CD4-positive, alpha-beta T cell (primary cell): ENCODE measurements at regions not wholly inside any gene's neighbourhood (a gene's known extent, or its start where the extent isn't known, plus 50 kb on each side); places are given as distances from the start of the nearest gene placed in this dataset.

Experiments used
- ATAC-seq: fragments of 200-7000 bp; cut with Tn5 transposase; one replicate; pipeline ENCODE4 v1.10.0; 2022; ENCODE audit warnings: mild to moderate bottlenecking; ENCODE audit not compliant: poor library complexity
- CTCF ChIA-PET: fragments of 350-600 bp; sonication (Branson Sonifier 250); formaldehyde crosslinking; loops from one replicate; lab custom pipeline; 2021; ENCODE audit warnings: antibody characterized with exemption, inconsistent platforms; lab: Charles Lee
- POLR2A ChIA-PET: fragments of 350-600 bp; sonication (Branson Sonifier 250); formaldehyde crosslinking; loops from one replicate; lab custom pipeline; 2021; ENCODE audit warnings: antibody characterized with exemption, inconsistent platforms; lab: Charles Lee
- DNase-seq, 14 experiments: peaks; one replicate each; pipeline ENCODE4 v3.0.0-alpha.2; 2013 to 2020; ENCODE audit warnings: mixed read lengths in 2 of 14
- H3K27ac ChIP-seq, 2 donors: one replicate each; pipeline versions ENCODE4 v1.5.1 to v1.7.0; 2013; ENCODE audit warnings: low read length in 2 of 2, low read depth in 1 of 2, mild to moderate bottlenecking in 1 of 2
- H3K27me3 ChIP-seq, 2 experiments: 1 replicate in 1 of 2; 2 replicates in 1 of 2; pipeline versions ENCODE4 v1.6.1 to v1.7.0; 2013; ENCODE audit warnings: low read length in 2 of 2, control low read depth in 1 of 2, mild to moderate bottlenecking in 1 of 2, moderate library complexity in 1 of 2; ENCODE audit not compliant: insufficient read depth in 2 of 2, control insufficient read depth in 1 of 2
- H3K36me3 ChIP-seq: one replicate; pipeline ENCODE4 v1.6.1; 2013; ENCODE audit warnings: low read length, control low read depth; ENCODE audit not compliant: insufficient read depth
- H3K4me1 ChIP-seq: one replicate; pipeline ENCODE4 v1.6.1; 2013; ENCODE audit warnings: low read length, control low read depth; ENCODE audit not compliant: insufficient read depth
- H3K4me3 ChIP-seq: one replicate; pipeline ENCODE4 v1.5.1; 2013; ENCODE audit warnings: mild to moderate bottlenecking, low read length, moderate library complexity
- H3K9me3 ChIP-seq, 2 experiments: 1 replicate in 1 of 2; 2 replicates in 1 of 2; pipeline versions ENCODE4 v1.6.1 to v1.7.0; 2013; ENCODE audit warnings: low read length in 2 of 2, mild to moderate bottlenecking in 2 of 2, control low read depth in 1 of 2, moderate library complexity in 1 of 2; ENCODE audit not compliant: control insufficient read depth in 1 of 2, insufficient read depth in 1 of 2
- H3K27ac Mint-ChIP-seq: one replicate; pipeline ENCODE4 v1.8.0; 2020; ENCODE audit warnings: mixed read lengths
- H3K27me3 Mint-ChIP-seq: one replicate; pipeline ENCODE4 v1.8.0; 2021; ENCODE audit warnings: mixed read lengths
- H3K36me3 Mint-ChIP-seq: one replicate; pipeline ENCODE4 v1.8.0; 2021; ENCODE audit warnings: low read depth, mixed read lengths
- H3K4me1 Mint-ChIP-seq: one replicate; pipeline ENCODE4 v1.8.0; 2021; ENCODE audit warnings: low read depth, mixed read lengths
- H3K4me3 Mint-ChIP-seq: one replicate; pipeline ENCODE4 v1.8.0; 2020; ENCODE audit warnings: mild to moderate bottlenecking, mixed read lengths
- H3K9me3 Mint-ChIP-seq: one replicate; pipeline ENCODE4 v1.8.0; 2020; ENCODE audit warnings: mixed read lengths
- intact Hi-C, 2 experiments: fragments of 100-400 bp; cut with DNase I in 1 of 2; cut with micrococcal nuclease in 1 of 2; formaldehyde crosslinking; loops; one replicate each; pipeline versions ENCODE4 v1.15.1 to v1.9.0; 2023 to 2025; cut with DNase I, micrococcal nuclease
- TF ChIP-seq, protein P1 (sequence below): fragments of 200-600 bp; IDR thresholded peaks from one replicate; pipeline ENCODE4 v1.8.0; 2022; ENCODE audit warnings: antibody characterized with exemption, mild to moderate bottlenecking

DNA sequence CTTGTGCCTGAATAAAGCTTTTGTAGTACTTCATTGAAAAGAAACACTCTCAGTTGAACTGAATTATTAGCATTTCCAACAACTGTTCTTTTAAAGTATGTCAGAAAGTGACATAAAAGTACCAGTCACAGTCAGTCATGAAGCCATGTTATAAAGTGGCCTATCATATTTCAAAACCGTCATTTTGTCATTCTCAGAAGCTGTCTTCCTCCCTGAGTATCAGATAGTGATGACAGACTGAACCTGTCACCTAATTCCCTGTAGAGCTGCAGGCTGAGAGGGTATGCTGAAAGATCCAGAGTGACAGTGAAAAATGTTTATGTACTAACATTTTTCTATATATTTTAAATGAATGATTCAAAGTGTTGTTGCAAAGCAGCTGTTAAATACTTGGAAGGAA is 1121.7 kb upstream of the PRMT6 start:
- H3K4me3 Mint-ChIP-seq = no peak overlapping the region
- Histone ChIP-seq H3K27ac (no peak overlapping the region), H3K27me3 (no peaks in the 10 kb centered on the region), H3K4me1 (no peaks in the 10 kb centered on the region), H3K9me3 (peaks cover 0 to 4% of the 10 kb centered on the region in 2 experiments), H3K4me3 (no peak overlapping the region), H3K36me3 (no peaks in the 10 kb centered on the region)
- ATAC-seq (no peak), DNase-seq (no peak)
- CTCF ChIA-PET = no interaction called here
- peaks cover 25% of the 10 kb centered on the region for H3K9me3 Mint-ChIP-seq
- H3K27ac Mint-ChIP-seq = no peak overlapping the region
- intact Hi-C loops = no loop called here
- TF ChIP-seq, protein P1, sequence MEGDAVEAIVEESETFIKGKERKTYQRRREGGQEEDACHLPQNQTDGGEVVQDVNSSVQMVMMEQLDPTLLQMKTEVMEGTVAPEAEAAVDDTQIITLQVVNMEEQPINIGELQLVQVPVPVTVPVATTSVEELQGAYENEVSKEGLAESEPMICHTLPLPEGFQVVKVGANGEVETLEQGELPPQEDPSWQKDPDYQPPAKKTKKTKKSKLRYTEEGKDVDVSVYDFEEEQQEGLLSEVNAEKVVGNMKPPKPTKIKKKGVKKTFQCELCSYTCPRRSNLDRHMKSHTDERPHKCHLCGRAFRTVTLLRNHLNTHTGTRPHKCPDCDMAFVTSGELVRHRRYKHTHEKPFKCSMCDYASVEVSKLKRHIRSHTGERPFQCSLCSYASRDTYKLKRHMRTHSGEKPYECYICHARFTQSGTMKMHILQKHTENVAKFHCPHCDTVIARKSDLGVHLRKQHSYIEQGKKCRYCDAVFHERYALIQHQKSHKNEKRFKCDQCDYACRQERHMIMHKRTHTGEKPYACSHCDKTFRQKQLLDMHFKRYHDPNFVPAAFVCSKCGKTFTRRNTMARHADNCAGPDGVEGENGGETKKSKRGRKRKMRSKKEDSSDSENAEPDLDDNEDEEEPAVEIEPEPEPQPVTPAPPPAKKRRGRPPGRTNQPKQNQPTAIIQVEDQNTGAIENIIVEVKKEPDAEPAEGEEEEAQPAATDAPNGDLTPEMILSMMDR = no peak
- no peaks in the 10 kb centered on the region for H3K4me1 Mint-ChIP-seq
- H3K27me3 Mint-ChIP-seq = no peaks in the 10 kb centered on the region
- POLR2A ChIA-PET = no interaction called here
- no peaks in the 10 kb centered on the region for H3K36me3 Mint-ChIP-seq

- Mint-ChIP-seq H3K4me3 (no peak overlapping the region), H3K27me3 (no peaks in the 10 kb centered on the region), H3K36me3 (no peaks in the 10 kb centered on the region), H3K4me1 (no peaks in the 10 kb centered on the region), H3K27ac (no peak overlapping the region), H3K9me3 (peaks cover 9% of the 10 kb centered on the region)
- TF ChIP-seq, protein P1 = no peak
- H3K36me3 ChIP-seq = no peaks in the 10 kb centered on the region
- ChIA-PET CTCF (no interaction called here), POLR2A (no interaction called here)
- H3K27me3 ChIP-seq = no peaks in the 10 kb centered on the region
- ATAC-seq = no peak
- no peak overlapping the region for H3K27ac ChIP-seq
- H3K9me3 ChIP-seq = no peaks in the 10 kb centered on the region
- no peak for DNase-seq
- no peak overlapping the region for H3K4me3 ChIP-seq
- intact Hi-C loops = no loop called here
- H3K4me1 ChIP-seq = no peaks in the 10 kb centered on the region
Measured at GRCh38 chr1:105964879-105965278, 1091.6 kb upstream of the PRMT6 start.

GRCh38 chr1:105997516-105997915 is 1059.0 kb upstream of the PRMT6 start:
- ChIA-PET CTCF (no interaction called here), POLR2A (no interaction called here)
- Mint-ChIP-seq H3K27ac (no peak overlapping the region), H3K9me3 (peaks cover 10% of the 10 kb centered on the region), H3K4me1 (no peaks in the 10 kb centered on the region), H3K4me3 (no peak overlapping the region), H3K27me3 (no peaks in the 10 kb centered on the region), H3K36me3 (no peaks in the 10 kb centered on the region)
- H3K27ac ChIP-seq = no peak overlapping the region
- H3K36me3 ChIP-seq = no peaks in the 10 kb centered on the region
- ATAC-seq (no peak), DNase-seq (no peak)
- H3K4me1 ChIP-seq = no peaks in the 10 kb centered on the region
- H3K27me3 ChIP-seq = no peaks in the 10 kb centered on the region
- H3K9me3 ChIP-seq = peaks cover 3 to 4% of the 10 kb centered on the region in 2 experiments
- H3K4me3 ChIP-seq = no peak overlapping the region
- intact Hi-C loops = no loop called here
- TF ChIP-seq, protein P1 = no peak
